ENCODE measurements at regions not wholly inside any gene's neighbourhood (a gene's known extent, or its start where the extent isn't known, plus 50 kb on each side); places are given as distances from the start of the nearest gene placed in this dataset.

DNA sequence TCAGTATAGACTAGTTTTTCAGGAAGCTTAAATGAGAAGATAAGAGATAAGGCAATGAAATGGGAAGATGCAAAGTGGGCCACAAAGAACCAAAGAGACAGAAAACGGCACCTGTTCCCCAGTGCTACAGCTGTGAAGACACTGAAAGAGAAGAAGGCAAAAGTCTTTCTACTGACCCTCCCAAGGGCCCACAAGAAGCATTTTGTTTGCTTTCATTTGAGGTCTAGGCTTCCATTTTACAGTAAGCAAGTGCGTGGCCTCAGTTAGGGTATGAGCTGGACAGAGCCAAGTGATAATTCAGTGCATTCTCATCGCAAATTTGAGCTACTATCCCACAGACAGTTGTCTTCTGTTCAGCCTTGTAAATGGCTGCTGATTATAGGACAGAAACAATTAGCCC lies 53.4 kb upstream of the STK17B start:
- no peak for DNase-seq (ENCODE audit: low read depth in 2 of 2)

DNA sequence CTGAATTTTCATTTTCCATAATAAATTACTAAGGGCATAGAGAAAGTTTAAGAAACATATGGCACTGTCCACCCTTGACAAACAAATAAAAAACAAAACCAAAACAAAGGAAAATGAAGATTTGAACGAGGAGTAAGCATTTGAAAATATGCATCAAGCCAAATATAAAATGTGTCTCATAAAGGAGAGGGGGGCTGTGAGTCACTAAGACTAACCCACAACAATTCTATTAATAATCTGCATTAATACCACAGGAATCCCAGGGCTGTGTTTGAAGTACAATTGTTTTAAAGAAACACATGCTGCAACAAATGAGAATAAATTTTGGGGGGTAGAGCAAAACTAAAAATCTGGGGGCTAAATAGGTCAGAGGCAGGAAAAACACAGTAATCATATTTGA lies 53.8 kb upstream of the STK17B start:
- DNase-seq (ENCODE audit: low read depth in 2 of 2): no peak

DNA sequence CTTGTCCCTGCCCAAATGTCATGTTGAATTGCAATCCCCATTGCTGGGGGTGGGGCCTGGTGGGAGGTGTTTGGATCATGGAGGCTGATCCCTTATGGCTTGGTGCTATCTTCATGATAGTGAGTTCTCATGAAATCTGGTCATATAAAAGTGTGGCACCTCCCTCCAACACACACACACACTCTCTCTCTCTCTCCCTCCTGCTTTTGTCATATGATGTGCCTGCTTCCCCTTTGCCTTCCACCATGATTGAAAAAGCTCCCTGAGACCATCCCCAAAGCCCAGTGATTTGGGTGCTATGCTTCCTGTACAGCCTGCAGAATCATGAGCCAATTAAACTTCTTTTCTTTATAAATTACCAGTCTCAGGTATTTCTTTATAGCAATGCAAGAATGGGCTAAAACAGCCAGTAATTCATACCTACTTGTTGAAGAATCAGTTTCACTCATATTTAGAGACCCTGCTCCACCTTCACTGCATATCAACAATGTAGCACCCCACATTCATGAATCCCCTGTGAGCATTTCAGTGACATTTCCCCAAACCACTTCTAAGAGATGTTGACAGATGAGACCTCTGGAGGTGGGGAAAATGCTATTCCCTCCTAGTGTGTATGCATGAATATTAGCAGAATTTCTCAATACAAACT lies 54.8 kb upstream of the STK17B start:
- no peak for DNase-seq (ENCODE audit: low read depth in 2 of 2)

DNA sequence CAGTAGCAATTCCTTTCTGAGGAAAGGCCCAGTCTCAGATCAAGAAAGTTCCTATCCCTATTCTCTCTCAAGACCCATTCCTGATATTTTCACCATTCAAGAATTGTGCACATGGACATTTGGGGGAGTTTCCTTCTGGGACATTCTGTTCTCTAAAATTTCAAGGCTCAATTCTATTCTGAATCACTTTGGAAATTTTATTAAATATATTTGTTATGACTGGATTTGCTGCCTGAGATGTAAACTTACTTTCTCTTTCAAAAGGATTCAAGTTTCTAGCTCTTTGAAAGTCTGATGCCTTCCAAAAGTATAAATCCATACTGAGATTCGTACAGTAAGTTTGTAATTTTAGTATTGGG lies 55.3 kb upstream of the STK17B start:
- DNase-seq (ENCODE audit: low read depth in 2 of 2): no peak

DNA sequence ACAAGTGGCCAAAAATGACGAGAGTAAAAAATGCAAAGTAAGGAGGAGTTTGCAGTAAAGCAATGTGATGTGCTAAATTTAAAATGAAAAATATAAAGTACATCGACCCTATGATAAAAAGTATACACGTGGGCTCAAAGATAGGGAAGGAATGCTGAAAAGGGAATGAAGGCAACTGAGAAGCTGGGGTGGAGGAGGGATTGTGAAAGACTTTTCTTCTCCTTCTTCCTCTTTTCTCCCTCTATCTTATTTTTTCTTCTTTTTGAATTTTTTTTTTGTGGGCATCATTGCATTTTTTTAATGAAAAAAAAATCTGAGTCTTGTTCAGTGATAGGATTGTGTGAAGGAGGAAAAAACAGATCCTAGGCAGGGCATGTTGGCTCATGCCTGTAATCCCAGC lies 57.6 kb upstream of the STK17B start:
- DNase-seq (ENCODE audit: low read depth in 2 of 2): no peak

DNA sequence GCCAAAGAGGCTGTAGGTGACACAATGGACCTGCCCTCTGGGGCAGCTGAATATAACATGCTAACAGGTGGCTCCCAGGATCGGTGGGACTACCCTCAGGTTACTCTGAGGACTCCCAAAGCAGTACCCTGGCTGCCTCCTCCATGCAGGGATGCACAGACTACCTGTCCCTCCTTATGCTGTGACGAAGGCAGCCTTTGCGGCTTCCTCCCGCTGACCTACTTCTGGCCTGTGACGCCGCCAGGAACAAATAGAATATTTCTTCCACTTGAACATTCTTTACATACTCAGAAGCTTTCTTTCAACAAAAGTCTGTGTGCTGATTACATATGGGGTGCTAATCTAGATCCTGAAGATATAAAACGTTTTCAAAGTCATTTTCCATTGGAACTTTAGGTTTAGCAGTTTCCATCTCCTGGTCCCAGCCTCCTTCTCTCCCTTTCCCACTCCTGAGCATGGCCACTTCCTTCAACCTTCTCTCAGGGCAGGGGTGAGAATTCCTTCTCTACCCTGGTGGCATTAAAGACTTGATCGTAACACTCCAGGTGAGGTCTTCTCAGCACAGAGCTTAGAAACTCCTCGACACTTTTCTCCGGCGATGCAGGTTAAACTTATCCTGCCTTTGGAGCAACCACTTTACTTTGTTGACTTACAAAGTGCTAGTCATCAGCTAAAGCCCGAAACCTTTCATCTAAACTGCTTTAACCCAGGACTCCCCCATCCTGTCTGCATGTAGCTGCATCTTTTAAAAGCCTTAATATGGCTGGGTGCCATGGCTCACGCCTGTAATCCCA lies 58.9 kb upstream of the STK17B start:
- DNase-seq (ENCODE audit: low read depth in 2 of 2): no peak

DNA sequence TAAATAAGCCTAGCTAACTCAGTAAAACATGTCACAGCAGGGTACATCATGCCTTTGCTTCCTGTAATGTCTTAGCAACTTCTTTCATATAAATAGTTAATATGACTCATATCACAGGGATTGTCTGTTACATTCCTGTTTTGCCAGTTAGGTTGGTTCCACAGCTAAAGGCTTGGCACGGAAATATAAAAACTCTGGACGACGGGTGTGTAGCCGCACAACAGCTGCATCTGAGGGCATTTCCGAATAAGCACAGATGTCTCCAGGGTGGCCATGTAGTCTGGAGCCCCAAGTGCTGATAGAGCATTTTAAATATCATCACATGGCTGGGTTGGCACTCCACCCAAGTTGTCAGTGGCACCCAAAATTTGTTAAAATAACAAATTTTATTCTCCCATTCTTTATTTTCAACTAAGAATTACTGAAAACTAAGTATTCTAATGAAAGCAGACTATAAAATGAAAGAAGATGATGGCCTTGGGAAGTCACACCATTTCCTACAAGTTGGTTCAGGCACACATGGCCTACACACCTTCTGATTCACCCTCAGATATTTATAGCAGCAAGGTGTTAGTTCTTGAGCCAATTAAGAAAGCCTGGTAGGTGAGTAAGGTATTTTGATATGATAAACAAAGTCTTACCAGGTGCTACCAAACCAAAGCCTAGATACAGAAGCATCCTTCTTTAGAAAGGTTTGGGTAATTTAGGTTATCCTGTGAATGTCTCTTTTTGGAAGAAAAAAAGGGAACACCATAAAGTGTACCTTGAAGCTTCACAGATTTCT lies 61.8 kb upstream of the STK17B start:
- DNase-seq (ENCODE audit: low read depth in 2 of 2): no peak

DNA sequence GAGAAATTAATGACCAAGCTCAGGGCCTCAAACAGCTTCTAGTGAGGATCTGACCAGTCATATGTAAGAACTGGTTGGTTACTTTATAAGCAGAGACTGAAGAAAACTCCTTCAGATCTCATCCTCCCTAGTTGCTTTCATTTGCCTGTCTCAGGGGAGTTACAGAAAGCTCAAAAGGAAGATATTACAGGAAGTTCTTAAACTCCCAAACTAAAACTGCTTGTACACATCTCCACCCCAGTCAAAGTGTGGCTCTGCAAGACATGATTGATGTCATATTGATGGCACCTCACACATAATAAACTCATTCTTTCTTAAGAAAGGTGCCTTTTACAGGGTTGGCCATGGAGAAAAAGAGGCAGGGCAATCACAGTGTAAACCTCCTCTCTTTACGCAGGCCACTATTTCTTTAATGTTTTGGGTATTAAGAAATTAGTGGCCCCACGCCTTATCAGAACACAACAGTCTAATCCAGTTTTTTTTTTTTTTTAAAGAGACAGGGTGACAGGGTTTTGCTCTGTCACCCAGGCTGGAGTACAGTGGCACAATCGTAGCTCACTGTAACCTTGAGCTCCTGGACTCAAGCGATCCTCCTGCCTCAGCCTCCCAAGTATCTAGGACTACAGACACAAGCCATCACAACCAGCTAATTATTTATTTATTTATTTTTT lies 62.6 kb upstream of the STK17B start:
- no peak for DNase-seq (ENCODE audit: low read depth in 2 of 2)

DNA sequence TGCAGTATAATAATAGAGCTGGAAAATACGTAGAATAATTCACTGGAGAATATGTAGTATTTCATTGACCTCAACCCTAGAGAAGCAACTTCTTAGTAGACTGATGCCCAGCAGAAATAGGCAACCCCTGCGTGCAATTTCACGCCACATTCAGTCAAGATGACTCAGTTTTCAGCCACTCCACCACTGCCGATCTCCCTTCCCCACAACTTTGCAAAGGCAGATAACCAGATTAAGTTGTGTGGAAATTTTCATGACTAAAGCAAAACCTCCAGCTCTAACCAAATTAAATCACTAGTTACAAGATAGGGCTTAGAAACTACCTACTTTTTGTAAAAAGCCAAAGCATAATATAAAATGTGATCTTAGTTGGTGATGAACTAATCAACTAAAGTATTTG lies 63.3 kb upstream of the STK17B start:
- peak; percentile 40 to 52 for DNase-seq (ENCODE audit: low read depth in 2 of 2)

DNA sequence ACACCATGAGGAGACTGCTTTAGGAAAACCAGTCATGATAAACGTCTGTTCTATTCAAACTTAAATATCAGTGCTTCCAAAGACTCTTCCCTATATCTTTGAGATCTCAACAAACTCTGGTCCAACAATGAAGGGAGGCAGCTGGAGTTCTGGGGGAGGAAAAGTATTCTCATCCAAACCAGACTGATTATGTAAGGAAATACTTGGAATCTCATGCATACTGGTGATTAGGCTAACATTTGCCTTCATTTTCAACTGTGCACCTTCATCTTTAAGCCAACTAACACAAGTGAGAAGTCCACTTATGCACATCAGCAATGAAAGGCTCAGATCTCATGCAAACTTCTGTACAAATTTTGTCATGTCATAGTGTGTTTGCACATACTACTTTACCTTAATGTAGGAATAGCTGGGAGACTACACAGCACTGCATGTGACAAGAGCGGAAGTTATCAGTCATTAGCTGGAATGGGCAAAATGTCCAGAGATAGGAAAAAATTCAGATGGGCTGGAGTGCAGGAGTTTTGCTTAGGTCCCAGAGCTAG lies 67.5 kb upstream of the STK17B start:
- no peak for DNase-seq (ENCODE audit: low read depth in 2 of 2)

DNA sequence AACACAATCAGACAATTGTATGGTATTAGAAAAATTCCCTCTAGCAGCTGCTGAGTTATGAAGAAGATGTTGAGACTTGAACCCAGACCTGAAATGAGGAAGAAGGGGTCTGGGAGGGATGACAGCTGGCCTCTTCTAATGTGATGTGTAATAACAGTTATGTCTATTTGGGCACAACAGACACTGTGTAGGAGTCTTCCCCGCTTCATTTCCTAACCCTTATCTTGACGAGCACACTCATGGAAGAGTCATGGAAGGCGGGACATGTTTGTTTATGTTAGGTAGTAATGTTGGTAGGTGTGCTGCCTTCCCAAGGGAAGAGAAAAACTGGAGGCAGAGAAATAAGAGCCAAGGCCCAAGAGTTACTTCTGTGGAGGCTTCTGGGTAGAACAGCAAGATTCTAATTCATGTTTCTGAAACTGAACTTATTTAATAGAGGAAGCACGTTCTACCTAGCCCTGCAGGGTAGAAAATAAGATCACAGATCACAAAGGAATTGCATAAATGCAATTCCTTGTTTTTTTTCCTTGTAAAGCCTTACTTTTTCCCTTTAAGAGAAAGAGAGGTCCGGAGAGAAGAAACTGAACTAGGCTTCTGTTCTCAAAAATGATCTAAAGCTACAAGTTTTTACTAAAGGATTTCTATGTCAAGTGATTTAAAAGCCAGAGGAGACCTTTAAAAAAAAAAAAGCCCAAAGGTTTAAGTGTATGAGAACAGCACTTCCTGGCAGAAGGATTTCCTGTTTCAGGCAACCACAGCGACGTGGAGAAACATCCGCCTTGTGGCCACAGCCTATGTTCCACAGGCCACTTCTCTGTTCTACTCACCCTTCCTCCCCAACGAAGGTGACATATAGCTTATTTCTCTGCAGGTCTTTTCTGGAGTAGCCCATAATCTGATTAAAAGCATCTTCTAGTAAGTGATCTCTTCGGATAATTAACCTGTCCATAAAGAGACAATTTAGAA lies 68.5 kb upstream of the STK17B start:
- peak; percentile 58 to 62 for DNase-seq (ENCODE audit: low read depth in 2 of 2)

DNA sequence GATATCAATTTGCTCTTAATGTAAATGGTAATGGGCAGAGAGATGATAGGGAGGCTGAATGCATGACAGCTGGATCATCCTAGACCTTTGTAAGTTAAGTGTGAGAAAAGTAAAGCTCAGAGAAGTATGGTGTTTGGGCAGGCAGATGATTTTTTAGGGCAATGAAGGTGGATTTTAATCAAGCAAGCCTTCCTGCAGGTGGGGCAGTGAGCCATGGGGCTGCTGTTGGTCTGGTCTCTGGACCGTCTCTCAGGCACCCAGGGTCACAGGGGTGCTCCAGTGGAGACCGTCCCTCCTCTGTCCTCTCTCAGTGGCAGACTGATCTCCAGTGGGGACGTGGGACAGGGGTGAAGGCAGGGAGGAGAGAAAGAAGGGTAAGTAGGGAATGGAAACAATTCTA lies 69.8 kb upstream of the STK17B start:
- no peak for DNase-seq (ENCODE audit: low read depth in 2 of 2)

DNA sequence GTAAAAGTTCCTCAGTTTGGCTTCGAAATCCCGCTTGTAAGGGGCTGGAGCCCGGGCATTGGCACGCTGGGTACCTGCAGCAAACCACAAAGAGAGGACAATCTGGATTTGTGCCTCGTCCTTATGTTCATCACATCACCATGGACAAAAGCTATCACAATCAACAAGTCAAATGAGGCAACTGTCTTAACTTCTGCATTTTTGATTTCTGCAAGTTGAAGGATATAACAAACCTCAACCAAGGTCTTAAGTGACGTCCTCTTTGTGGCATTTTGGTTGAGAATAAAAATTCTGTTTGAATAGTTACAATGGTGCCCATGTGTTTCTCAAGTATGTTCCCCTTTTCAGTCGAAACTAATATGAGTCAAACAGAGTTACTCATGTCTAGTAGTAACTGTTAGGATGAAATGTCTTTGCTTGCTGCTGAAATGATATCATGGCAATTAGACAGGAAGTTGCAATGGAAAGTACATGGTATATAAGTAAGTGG lies 70.8 kb upstream of the STK17B start:
- no peak for DNase-seq (ENCODE audit: low read depth in 2 of 2)

DNA sequence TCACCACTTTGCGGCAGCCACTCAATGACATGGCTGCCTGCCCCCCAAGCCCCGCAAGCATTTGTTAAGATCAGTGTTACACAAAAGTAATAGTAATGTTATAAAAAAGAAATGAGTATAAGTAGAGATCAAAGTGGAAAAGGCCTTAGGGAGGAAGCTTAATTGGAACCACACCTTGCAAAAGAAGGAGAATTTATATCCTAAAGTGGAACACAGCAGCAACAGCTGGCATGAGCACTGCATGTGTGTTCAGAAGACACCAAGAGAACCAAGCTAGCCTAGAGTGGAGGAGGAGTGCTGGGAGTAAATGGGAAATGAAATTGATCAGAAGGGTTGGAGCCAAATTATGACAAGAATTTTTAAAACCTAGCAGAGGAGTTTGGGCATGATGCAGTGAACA lies 73.1 kb upstream of the STK17B start:
- DNase-seq (ENCODE audit: low read depth in 2 of 2): no peak

DNA sequence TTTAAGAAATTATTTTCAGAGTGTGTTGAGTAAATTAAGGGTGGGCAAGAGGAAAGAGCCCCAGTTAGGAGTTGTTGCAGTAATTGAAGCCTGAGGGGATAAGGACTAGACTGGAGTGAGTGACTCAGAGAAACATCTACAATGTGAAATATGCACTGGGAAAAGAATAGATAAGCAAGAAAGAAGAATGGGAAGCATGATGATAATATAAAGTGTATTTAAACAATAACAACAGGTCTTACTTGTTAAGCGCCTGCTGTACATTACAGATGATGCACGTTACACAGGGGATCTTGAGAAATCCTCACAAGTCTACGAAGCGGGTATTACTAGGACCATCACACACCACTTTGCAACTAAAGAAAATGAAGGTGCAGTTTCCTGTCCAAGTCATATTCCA lies 73.6 kb upstream of the STK17B start:
- no peak for DNase-seq (ENCODE audit: low read depth in 2 of 2)

DNA sequence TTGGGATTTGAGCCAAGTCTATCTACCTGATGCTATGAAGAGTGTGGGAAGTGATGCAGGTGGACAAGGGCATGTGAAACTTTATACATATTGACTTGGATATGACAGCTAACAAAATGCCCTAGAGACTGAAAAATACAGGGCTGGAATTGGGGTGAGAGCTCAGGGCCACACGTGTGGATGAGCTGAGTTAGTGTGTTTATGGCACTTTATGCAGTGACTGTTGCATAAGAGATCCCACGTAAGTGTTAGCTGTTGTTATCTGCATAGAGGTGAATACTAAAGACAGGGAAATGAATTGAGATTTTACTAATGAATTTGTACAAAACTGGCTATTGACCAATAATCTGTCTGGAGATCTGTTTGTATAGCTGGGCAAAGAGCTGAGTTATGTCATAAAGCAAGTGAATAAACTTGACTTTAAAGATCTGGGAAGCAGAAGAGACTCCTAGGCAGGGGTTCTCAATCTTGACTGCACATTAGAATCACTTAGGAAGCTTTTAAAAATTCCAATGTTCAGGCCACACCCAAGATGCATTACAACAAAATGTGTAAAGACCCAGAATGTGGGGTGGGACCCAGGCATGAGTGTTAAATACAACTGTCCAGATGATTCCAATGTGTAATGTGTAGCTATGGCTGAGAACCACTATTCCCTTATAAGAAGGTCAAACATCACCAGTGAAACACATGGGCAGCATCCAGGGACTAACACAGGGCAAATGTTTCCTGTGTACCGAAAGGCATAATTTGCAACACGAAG lies 74.2 kb upstream of the STK17B start:
- no peak for DNase-seq (ENCODE audit: low read depth in 2 of 2)

DNA sequence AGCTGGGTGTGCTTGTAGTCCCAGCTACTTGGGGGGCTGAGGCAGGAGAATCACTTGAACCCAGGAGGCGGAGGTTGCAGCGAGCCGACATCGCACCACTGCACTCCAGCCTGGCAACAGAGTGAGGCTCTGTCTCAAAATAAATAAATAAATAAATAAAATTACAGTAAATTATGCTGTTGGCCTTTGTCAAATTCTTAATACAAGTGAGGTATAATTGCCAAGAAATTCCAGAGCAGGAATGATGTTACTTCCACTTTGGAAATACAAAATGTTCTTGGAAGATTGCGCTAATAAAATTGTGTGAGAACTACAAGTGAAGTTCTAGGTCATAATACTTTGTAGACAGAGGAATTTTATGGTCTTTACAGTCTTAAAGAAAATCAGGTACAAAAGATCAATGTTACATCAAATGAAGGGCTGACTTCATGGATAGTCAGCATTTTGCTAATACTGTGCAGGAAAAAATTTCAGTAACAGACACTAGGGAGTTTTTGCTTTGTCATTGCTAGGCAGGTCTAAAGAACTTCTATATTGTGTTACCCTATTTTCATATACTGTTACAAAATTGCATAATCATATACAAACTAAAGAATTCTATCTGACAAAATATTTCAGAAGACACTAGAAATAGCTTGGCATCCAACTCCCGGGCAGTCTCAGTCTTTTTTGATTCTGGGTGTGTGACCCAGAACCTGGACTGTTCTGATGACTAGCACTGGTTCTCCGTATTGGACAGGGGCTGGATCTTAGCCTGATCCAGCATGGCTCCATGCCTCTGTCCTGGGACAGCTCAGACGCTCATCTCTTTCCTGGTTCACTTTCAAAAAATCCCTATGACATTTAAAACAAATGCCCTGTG lies 76.0 kb upstream of the STK17B start:
- DNase-seq (ENCODE audit: low read depth in 2 of 2): no peak

DNA sequence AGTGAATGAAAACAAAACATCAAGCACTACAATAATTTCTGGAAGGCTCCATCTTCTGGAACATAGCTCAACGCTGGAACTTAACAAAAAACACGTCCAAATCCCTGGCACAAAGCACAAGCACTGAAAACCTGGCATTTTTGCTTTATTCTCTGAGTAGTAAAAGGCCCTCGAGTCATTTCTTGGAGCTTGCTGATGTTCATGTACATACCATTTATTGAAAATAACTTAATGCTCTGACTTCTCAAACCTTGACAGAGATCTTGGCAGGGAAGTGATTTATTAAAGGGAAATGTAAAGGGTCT lies 76.5 kb upstream of the STK17B start:
- no peak for DNase-seq (ENCODE audit: low read depth in 2 of 2)

DNA sequence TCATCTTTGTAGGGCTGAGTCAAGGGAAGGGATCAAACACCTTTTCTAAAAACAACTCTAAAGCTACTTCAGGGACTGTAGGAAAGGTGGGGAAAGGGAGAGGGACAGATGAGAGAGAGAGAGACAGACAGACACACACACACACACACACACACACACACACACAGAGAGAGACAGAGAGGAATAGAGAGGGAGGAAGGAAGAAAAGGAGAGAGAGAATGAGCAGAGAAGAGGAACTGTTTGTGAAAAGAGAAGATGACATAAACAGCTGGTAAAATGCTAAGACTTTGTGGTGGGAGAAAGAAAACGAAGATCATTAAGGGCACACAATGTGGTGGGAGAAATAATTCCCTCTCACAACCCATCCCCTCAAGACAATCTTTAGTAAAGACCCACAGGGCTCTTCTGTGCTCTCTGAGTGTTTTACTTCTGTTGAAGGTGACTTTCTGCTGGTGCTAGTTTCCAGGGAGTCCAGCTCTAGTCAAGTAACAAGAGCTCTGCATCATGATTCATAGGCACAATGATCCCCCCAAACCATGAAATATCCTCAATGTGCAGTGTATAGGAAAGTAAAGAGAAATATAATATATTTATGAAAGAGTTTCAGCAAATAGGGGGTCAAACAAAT lies 77.2 kb upstream of the STK17B start:
- no peak for DNase-seq (ENCODE audit: low read depth in 2 of 2)
